NCI-H510A treated with DMSO at 0.1 percent for 48 hours (cell line): ENCODE measurements at regions not wholly inside any gene's neighbourhood (a gene's known extent, or its start where the extent isn't known, plus 50 kb on each side); places are given as distances from the start of the nearest gene placed in this dataset.
A peak's percentile ranks its signal among the peaks of the same experiment; 100 is the strongest.
"Not testable (repeated sequence)": the region's sequence is repeated elsewhere in the genome, so short reads cannot be mapped to it uniquely, and the experiment has no call there.

Experiments
- DNase-seq: peaks from one replicate; lab custom pipeline; 2025; lab: John Stamatoyannopoulos, UW

- DNase-seq = no peak
Observed at GRCh38 chr2:13218205-13218604, 501.5 kb downstream of the TRIB2 start.

GRCh38 chr2:13227578-13227977 lies 510.8 kb downstream of the TRIB2 start:
- peak; percentile 76 for DNase-seq

DNA sequence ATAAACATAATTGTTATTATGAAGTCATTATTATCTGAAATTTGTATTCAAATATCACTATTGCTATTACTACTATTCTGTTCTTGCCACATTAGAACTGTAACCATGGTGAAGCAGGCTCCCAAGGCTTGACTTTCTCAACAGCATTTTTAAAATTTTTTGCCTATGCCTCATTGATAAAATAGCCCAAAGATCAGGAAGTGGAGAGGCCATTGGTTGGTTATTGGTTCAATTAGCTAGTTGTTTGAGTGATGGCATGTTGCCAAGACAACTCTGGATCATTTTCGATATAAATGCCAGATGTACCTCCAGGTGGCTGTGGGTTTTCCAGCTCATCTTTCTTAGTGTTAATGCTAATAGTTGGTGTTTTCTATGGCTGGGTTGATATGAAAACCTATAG lies 513.5 kb downstream of the TRIB2 start:
- DNase-seq = peak; percentile 22

DNA sequence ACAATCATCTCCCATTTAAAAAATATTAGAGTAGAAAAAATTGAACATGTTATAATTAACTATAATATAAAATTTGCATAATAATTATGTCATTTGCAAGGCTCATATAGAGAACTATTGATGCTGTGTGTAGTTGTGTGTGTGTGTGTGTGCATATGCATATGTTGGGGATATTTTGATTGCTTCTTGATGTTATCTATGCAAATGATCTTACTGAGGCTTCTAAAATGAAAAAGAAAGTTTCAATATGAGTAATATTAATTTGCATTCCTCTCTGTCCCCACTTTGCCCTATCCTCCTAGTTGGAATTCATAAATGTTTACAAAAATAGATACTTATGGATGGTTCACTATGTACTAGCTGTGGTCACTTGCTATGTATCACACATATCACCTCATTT lies 523.3 kb downstream of the TRIB2 start:
- DNase-seq = no peak

GRCh38 chr2:13240789-13241487 lies 524.2 kb downstream of the TRIB2 start:
- no peak for DNase-seq

DNA sequence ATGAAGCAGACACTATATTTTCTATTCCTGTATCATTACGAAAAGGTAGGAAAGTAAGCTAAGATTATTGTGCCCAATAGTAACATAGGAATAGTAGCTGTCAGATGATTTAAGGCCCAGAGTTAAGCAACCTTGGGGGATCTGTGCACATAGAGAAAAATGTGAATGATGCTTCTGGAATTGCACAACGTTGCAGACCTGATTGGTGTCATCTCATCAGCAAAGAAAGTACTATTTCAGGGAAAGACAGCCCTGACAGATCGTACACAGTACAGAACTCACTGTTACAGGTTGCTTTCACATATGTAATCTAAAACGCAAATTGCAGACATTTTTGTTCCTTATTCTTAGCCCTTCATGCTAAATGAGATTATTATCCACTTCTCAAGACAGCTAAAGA lies 535.9 kb downstream of the TRIB2 start:
- no peak for DNase-seq

DNA sequence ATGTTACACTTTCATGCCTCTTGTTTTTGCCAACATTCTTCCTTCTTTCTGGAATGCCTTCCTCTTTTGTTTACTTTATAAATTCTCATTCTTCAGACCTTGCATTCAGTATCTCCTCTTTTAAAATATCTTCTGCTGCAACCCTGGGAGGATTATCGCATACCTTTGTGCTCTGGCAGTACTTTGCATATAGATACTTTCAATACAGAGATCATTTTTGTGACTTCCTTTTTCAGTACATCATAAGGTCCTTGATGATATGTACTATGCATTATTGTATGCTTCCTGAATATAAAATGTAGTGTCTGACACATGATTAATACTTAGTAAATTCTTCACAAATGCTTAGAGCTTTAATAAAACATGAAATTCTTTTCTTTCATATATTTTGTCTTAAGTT lies 538.7 kb downstream of the TRIB2 start:
- no peak for DNase-seq

- no peak for DNase-seq
Observed at GRCh38 chr2:13260402-13260801, 543.7 kb downstream of the TRIB2 start.

DNA sequence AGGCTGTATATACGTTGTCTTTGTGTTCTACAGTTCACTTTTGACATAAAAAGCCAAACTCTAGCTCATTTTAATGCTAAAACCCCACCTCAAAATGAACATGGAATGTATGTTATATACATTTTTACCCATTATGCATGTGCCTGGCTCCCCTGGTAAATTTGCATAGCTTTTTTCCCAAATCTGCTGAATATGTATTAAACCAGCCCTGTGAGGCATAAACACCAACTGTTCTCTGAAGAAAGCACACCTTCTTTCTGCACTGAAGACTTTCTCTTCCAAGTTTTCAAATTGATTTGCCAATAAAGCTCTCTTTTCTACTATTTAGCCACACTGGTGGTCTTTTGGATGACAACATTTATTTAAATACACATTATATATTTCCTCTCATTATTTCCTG lies 549.4 kb downstream of the TRIB2 start:
- no peak for DNase-seq

DNA sequence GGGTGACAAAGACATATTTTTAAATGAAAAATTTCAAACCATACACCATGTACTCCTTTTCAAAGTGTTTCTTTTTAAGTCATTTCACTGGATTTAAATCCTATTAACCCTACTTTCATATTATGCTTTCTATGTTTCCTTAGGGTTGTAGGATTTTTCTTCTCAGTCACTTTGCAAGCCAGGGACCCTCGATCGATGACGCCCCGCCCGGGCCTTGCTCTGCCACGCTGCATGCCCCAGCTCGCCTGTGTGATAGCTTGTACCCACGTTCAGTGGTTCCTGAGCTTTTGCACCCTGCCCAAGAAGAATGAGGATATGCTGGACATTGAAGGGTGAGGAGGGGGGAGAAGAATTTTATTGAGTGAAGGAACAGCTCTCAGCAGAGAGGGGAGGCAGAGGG lies 568.0 kb downstream of the TRIB2 start:
- no peak for DNase-seq

GRCh38 chr2:13289310-13289709 lies 572.6 kb downstream of the TRIB2 start:
- no peak for DNase-seq

DNA sequence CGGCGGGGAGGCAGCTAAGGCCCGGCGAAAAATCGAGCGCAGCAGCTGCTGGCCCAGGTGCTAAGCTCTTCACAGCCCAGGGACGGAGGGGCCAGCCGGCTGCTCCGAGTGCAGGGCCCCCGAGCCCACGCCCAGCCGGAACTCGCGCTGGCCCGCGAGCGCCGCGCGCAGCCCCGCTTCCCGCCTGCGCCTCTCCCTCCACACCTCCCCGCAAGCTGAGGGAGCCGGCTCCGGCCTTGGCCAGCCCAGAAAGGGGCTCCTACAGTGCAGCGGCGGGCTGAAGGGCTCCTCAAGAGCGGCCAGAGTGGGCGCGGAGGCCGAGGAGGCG lies 591.7 kb downstream of the TRIB2 start:
- not testable (repeated sequence) for DNase-seq

GRCh38 chr2:13308989-13309388 lies 592.3 kb downstream of the TRIB2 start:
- no peak for DNase-seq

- DNase-seq = no peak
Observed at GRCh38 chr2:13332060-13332459, 615.3 kb downstream of the TRIB2 start.

DNA sequence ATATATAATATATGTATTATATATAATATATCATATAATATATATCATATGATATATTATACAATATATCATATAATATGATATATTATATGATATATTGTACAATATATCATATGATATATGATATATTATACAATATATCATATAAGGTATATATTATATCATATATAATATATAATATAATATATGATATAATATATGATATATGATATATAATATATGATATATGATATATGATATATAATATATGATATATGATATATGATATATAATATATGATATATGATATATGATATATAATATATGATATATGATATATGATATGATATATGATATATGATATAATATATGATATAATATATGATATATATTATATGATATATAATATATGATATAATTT lies 617.3 kb downstream of the TRIB2 start:
- not testable (repeated sequence) for DNase-seq

DNA sequence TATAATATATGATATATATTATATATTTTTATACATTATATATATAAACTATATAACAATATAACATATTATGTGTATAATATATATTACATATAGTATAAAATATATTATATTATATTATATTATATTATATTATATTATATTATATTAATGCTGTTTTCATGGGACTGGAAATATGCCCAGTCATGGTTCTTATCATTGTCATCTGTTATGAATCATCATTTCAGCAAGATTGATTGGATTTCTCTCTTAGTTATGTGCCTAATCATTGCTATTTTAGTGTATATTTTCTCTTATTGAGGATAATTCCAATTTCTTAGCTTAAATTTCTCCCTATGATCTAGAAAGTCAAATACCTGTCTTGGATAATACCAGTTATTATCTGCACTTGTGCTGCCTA lies 617.8 kb downstream of the TRIB2 start:
- peak; percentile 55 for DNase-seq

DNA sequence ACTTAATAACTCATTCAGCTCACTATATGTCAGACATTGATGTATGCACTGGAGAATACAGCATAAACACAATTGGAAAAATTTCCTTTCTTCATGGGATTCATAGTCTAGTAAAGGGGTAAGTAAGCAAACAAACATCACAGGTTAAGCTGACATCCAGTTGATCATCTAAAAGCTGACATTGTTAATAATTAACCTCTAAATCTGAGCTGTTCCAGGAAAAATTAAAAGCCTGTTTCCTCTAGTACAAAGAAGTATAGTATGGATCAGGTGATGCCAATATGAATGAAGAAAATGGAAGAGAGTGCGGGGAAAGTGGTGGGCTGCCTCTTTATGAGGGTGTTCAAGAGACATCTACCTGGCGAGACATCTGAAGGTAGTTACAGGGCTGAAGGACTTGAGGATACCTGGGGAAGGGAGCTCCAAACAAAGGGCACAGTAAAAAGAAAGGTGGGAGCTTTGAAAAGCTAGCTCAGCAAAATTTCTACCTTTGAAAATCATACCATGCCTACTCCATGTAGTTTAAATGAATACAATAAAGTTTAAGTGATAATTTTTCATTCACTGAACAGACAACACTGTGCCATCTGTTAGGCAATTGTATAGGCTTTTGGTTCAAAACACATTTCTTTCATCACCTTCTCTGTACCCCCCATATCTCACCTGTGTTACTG lies 619.3 kb downstream of the TRIB2 start:
- DNase-seq = no peak

- DNase-seq = no peak
Observed at GRCh38 chr2:13351068-13351467, 634.3 kb downstream of the TRIB2 start.

- no peak for DNase-seq
Observed at GRCh38 chr2:13353083-13353482, 636.3 kb downstream of the TRIB2 start.

GRCh38 chr2:13354031-13354430 lies 637.3 kb downstream of the TRIB2 start:
- no peak for DNase-seq

- DNase-seq = not testable (repeated sequence)
Observed at GRCh38 chr2:13381928-13382327, 665.2 kb downstream of the TRIB2 start.

GRCh38 chr2:13389172-13389571 lies 672.4 kb downstream of the TRIB2 start:
- DNase-seq = not testable (repeated sequence)

- DNase-seq = no peak
Observed at GRCh38 chr2:13390676-13391075, 673.9 kb downstream of the TRIB2 start.

DNA sequence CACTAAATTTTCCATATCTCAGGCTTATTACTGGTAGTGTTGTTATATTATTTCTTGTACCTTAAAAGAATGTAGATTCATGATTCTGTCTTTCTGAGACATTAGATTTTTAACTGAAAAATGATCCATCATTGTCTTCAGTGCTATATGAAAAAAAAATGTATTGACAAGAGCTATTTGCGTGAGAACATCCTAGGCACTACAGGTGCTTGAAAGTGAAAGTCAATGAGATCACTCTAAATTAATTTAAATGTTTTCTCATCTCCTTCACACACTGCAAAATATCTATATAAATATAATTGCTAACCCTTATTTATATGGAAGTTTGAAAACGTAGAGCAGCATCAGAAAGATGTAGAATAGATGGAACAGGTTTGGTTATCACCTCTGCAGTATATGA lies 684.6 kb downstream of the TRIB2 start:
- DNase-seq = no peak
